ENCODE measurements at regions not wholly inside any gene's neighbourhood (a gene's known extent, or its start where the extent isn't known, plus 50 kb on each side); places are given as distances from the start of the nearest gene placed in this dataset.
"Not testable (repeated sequence)": the region's sequence is repeated elsewhere in the genome, so short reads cannot be mapped to it uniquely, and the experiment has no call there.

- no peak overlapping the region for H3K9ac ChIP-seq (ENCODE audit: insufficient read depth, low read length)
- H3K27ac ChIP-seq (ENCODE audit: insufficient read depth, low read length) = no peak overlapping the region
- no peaks in the 10 kb centered on the region for H4K20me1 ChIP-seq (ENCODE audit: control insufficient read depth, extremely low read depth, insufficient read depth, low read length)
- TF ChIP-seq, protein P1, sequence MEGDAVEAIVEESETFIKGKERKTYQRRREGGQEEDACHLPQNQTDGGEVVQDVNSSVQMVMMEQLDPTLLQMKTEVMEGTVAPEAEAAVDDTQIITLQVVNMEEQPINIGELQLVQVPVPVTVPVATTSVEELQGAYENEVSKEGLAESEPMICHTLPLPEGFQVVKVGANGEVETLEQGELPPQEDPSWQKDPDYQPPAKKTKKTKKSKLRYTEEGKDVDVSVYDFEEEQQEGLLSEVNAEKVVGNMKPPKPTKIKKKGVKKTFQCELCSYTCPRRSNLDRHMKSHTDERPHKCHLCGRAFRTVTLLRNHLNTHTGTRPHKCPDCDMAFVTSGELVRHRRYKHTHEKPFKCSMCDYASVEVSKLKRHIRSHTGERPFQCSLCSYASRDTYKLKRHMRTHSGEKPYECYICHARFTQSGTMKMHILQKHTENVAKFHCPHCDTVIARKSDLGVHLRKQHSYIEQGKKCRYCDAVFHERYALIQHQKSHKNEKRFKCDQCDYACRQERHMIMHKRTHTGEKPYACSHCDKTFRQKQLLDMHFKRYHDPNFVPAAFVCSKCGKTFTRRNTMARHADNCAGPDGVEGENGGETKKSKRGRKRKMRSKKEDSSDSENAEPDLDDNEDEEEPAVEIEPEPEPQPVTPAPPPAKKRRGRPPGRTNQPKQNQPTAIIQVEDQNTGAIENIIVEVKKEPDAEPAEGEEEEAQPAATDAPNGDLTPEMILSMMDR (conservative IDR thresholded peaks at IDR 0.05 in 1 of 2, IDR thresholded peaks at IDR 0.05 in 1 of 2; ENCODE audit: low read depth in 1 of 2, low read length in 2 of 2) = no peak
- no peak for TF ChIP-seq EZH2 (IDR thresholded peaks at IDR 0.05; ENCODE audit: low read length, missing control alignments)
- no peak overlapping the region for H2AFZ ChIP-seq (ENCODE audit: low read length)
- H3K79me2 ChIP-seq (ENCODE audit: control insufficient read depth, insufficient read depth, low read length) = no peaks in the 10 kb centered on the region
- H3K4me1 ChIP-seq (ENCODE audit: control insufficient read depth, extremely low read depth, insufficient read depth, low read length) = no peaks in the 10 kb centered on the region
- no peaks in the 10 kb centered on the region for H3K36me3 ChIP-seq (ENCODE audit: control insufficient read depth, insufficient read depth, low read length)
- no peaks in the 10 kb centered on the region for H3K27me3 ChIP-seq (ENCODE audit: control insufficient read depth, insufficient read depth, low read length)
- H3K4me2 ChIP-seq (ENCODE audit: extremely low read depth, insufficient read depth, low read length) = no peak overlapping the region
- no peaks in the 10 kb centered on the region for H3K9me3 ChIP-seq (ENCODE audit: control insufficient read depth, insufficient read depth, low read depth, low read length)
- DNase-seq (ENCODE audit: low read depth in 2 of 2) = no peak
- no peak overlapping the region for H3K4me3 ChIP-seq (replicated peaks in 1 of 4; ENCODE audit: control extremely low read depth in 1 of 4, insufficient read depth in 1 of 4, low read depth in 3 of 4, low read length in 4 of 4)
Observed at GRCh38 chr10:117807441-117807840, 239.3 kb downstream of the RAB11FIP2 start.

DNA sequence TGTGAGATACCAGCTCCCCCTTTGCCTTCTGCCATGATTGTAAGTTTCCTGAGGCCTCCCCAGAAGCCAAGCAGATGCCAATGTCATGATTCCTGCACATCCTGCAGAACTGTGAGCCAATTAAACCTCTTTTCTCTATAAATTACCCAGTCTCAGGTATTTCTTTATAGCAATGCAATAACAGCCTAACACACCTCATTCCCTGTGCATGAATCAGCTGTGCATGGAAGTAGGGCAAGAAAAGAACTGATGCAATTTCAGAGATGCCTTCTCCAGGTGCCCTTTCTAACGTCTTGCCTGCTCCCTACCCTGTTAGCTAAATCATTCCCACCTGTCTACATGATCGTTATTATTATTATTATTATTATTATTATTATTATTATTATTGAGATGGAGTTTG, 230.9 kb downstream of the RAB11FIP2 start:
- H3K4me1 ChIP-seq (ENCODE audit: control insufficient read depth, extremely low read depth, insufficient read depth, low read length); H3K27ac ChIP-seq (ENCODE audit: insufficient read depth, low read length); H3K4me3 ChIP-seq (replicated peaks in 1 of 4; ENCODE audit: control extremely low read depth in 1 of 4, insufficient read depth in 1 of 4, low read depth in 3 of 4, low read length in 4 of 4); H3K27me3 ChIP-seq (ENCODE audit: control insufficient read depth, insufficient read depth, low read length); H4K20me1 ChIP-seq (ENCODE audit: control insufficient read depth, extremely low read depth, insufficient read depth, low read length); H3K4me2 ChIP-seq (ENCODE audit: extremely low read depth, insufficient read depth, low read length); H3K9me3 ChIP-seq (ENCODE audit: control insufficient read depth, insufficient read depth, low read depth, low read length); H3K9ac ChIP-seq (ENCODE audit: insufficient read depth, low read length); DNase-seq (ENCODE audit: low read depth in 2 of 2); H2AFZ ChIP-seq (ENCODE audit: low read length); H3K36me3 ChIP-seq (ENCODE audit: control insufficient read depth, insufficient read depth, low read length); H3K79me2 ChIP-seq (ENCODE audit: control insufficient read depth, insufficient read depth, low read length): not testable (repeated sequence)

DNA sequence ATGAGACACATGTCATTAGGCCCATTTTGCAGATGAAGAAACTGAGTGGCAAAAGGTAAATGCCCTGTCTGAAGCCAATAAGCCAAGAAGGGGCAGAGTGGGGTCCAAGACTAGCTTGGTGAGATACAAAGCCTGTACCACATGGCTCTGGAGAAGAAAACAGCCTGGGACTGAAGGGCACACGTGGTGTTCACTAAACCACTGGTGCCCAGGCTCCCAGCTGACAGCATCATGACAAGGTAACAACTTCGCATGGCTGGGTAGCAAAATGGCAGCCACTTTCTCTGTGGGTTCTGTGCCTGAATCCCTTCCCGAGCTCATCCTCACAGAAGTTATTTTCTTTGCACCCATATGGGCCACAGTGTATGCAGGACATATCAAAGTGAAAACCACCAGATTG, 229.6 kb downstream of the RAB11FIP2 start:
- no peaks in the 10 kb centered on the region for H3K79me2 ChIP-seq (ENCODE audit: control insufficient read depth, insufficient read depth, low read length)
- H3K9ac ChIP-seq (ENCODE audit: insufficient read depth, low read length) = no peak overlapping the region
- no peaks in the 10 kb centered on the region for H3K4me1 ChIP-seq (ENCODE audit: control insufficient read depth, extremely low read depth, insufficient read depth, low read length)
- H4K20me1 ChIP-seq (ENCODE audit: control insufficient read depth, extremely low read depth, insufficient read depth, low read length) = no peaks in the 10 kb centered on the region
- H3K27me3 ChIP-seq (ENCODE audit: control insufficient read depth, insufficient read depth, low read length) = no peaks in the 10 kb centered on the region
- H3K36me3 ChIP-seq (ENCODE audit: control insufficient read depth, insufficient read depth, low read length) = no peaks in the 10 kb centered on the region
- H3K9me3 ChIP-seq (ENCODE audit: control insufficient read depth, insufficient read depth, low read depth, low read length) = no peaks in the 10 kb centered on the region
- H2AFZ ChIP-seq (ENCODE audit: low read length) = no peak overlapping the region
- no peak overlapping the region for H3K27ac ChIP-seq (ENCODE audit: insufficient read depth, low read length)
- no peak overlapping the region for H3K4me2 ChIP-seq (ENCODE audit: extremely low read depth, insufficient read depth, low read length)
- no peak overlapping the region for H3K4me3 ChIP-seq (replicated peaks in 1 of 4; ENCODE audit: control extremely low read depth in 1 of 4, insufficient read depth in 1 of 4, low read depth in 3 of 4, low read length in 4 of 4)
- DNase-seq (ENCODE audit: low read depth in 2 of 2) = no peak
- TF ChIP-seq, protein P1 (conservative IDR thresholded peaks at IDR 0.05 in 1 of 2, IDR thresholded peaks at IDR 0.05 in 1 of 2; ENCODE audit: low read depth in 1 of 2, low read length in 2 of 2) = no peak
- TF ChIP-seq EZH2 (IDR thresholded peaks at IDR 0.05; ENCODE audit: low read length, missing control alignments) = no peak

- Histone ChIP-seq H3K79me2 (ENCODE audit: control insufficient read depth, insufficient read depth, low read length) (no peaks in the 10 kb centered on the region), H4K20me1 (ENCODE audit: control insufficient read depth, extremely low read depth, insufficient read depth, low read length) (no peaks in the 10 kb centered on the region), H3K4me2 (ENCODE audit: extremely low read depth, insufficient read depth, low read length) (no peak overlapping the region), H3K9ac (ENCODE audit: insufficient read depth, low read length) (no peak overlapping the region), H2AFZ (ENCODE audit: low read length) (no peak overlapping the region), H3K27ac (ENCODE audit: insufficient read depth, low read length) (no peak overlapping the region), H3K4me1 (ENCODE audit: control insufficient read depth, extremely low read depth, insufficient read depth, low read length) (no peaks in the 10 kb centered on the region), H3K4me3 (replicated peaks in 1 of 4; ENCODE audit: control extremely low read depth in 1 of 4, insufficient read depth in 1 of 4, low read depth in 3 of 4, low read length in 4 of 4) (no peak overlapping the region), H3K27me3 (ENCODE audit: control insufficient read depth, insufficient read depth, low read length) (no peaks in the 10 kb centered on the region), H3K36me3 (ENCODE audit: control insufficient read depth, insufficient read depth, low read length) (no peaks in the 10 kb centered on the region), H3K9me3 (ENCODE audit: control insufficient read depth, insufficient read depth, low read depth, low read length) (no peaks in the 10 kb centered on the region)
- no peak for DNase-seq (ENCODE audit: low read depth in 2 of 2)
- TF ChIP-seq EZH2 (IDR thresholded peaks at IDR 0.05; ENCODE audit: low read length, missing control alignments) = no peak
- TF ChIP-seq, protein P1 (conservative IDR thresholded peaks at IDR 0.05 in 1 of 2, IDR thresholded peaks at IDR 0.05 in 1 of 2; ENCODE audit: low read depth in 1 of 2, low read length in 2 of 2) = no peak
Observed at GRCh38 chr10:117818721-117819120, 228.0 kb downstream of the RAB11FIP2 start.
